Kidney (tissue), 13 donors: ENCODE measurements at regions not wholly inside any gene's neighbourhood (a gene's known extent, or its start where the extent isn't known, plus 50 kb on each side); places are given as distances from the start of the nearest gene placed in this dataset.
"Not testable (repeated sequence)": the region's sequence is repeated elsewhere in the genome, so short reads cannot be mapped to it uniquely, and the experiment has no call there.

Experiments
- DNase-seq, 5 donors: peaks; one replicate each; pipeline ENCODE4 v3.0.0-alpha.2; 2013 to 2020
- FAIRE-seq: peaks from 2 replicates; lab custom pipeline; 2012; peaks lifted over from hg19 to GRCh38; lab: Jason Lieb, UNC
- H3K27ac ChIP-seq, 2 donors: one replicate each; pipeline ENCODE4 v1.7.0; 2013; ENCODE audit warnings: low read depth in 2 of 2, low read length in 2 of 2, inconsistent platforms in 1 of 2
- H3K27me3 ChIP-seq: one replicate; pipeline ENCODE4 v1.7.1; 2013; ENCODE audit warnings: low read length, inconsistent platforms; ENCODE audit not compliant: control insufficient read depth, insufficient read depth
- H3K36me3 ChIP-seq, 3 donors: one replicate each; pipeline versions ENCODE4 v1.7.0 to v1.7.1; 2013; ENCODE audit warnings: low read length in 3 of 3, control low read depth in 1 of 3, inconsistent platforms in 1 of 3; ENCODE audit not compliant: insufficient read depth in 3 of 3, control insufficient read depth in 2 of 3
- H3K4me1 ChIP-seq, 3 donors: one replicate each; pipeline versions ENCODE4 v1.7.0 to v1.7.1; 2013; ENCODE audit warnings: low read length in 3 of 3, inconsistent platforms in 1 of 3, low read depth in 1 of 3; ENCODE audit not compliant: control insufficient read depth in 2 of 3, insufficient read depth in 2 of 3
- H3K4me3 ChIP-seq, 3 donors: one replicate each; pipeline versions ENCODE4 v1.7.0 to v1.8.1; 2013; ENCODE audit warnings: low read length in 3 of 3, control low read depth in 1 of 3, inconsistent platforms in 1 of 3
- H3K9ac ChIP-seq, 3 donors: one replicate each; pipeline versions ENCODE4 v1.7.0 to v1.7.1; 2013; ENCODE audit warnings: low read length in 3 of 3, control low read depth in 1 of 3, inconsistent platforms in 1 of 3
- H3K9me3 ChIP-seq, 3 donors: one replicate each; pipeline versions ENCODE4 v1.7.0 to v1.7.1; 2013; ENCODE audit warnings: low read length in 3 of 3, control low read depth in 1 of 3, inconsistent platforms in 1 of 3; ENCODE audit not compliant: control insufficient read depth in 2 of 3, insufficient read depth in 1 of 3
- CTCF ChIP-seq: IDR thresholded peaks from 3 replicates; pipeline ENCODE4 v1.5.1; 2012; ENCODE audit warnings: mild to moderate bottlenecking, moderate library complexity, borderline replicate concordance; ENCODE audit not compliant: insufficient read depth; ENCODE audit errors: extremely low read depth
- intact Hi-C: fragments of 100-400 bp; cut with DNase I; formaldehyde crosslinking; loops from one replicate; pipeline ENCODE4 v1.11.1; 2022
- donor health status: control.
- donor health status: control.
- donor health status: control.
- donor health status: control.
- donor health status: control.
- donor health status: DM: yes; HTN: yes; CAD: no.
- donor health status: Normal renal cell carcinoma (clear cell type).

GRCh38 chr4:108433832-108434231 lies 186.5 kb upstream of the RPL34 start:
- no peaks in the 10 kb centered on the region for H3K36me3 ChIP-seq
- H3K4me1 ChIP-seq = no peaks in the 10 kb centered on the region
- FAIRE-seq (no peak), DNase-seq (no peak)
- H3K27ac ChIP-seq = no peak overlapping the region
- H3K4me3 ChIP-seq = no peak overlapping the region
- intact Hi-C loops = no loop called here
- H3K9me3 ChIP-seq = no peaks in the 10 kb centered on the region
- no peaks in the 10 kb centered on the region for H3K27me3 ChIP-seq
- no peak for TF ChIP-seq CTCF
- H3K9ac ChIP-seq = no peak overlapping the region

DNA sequence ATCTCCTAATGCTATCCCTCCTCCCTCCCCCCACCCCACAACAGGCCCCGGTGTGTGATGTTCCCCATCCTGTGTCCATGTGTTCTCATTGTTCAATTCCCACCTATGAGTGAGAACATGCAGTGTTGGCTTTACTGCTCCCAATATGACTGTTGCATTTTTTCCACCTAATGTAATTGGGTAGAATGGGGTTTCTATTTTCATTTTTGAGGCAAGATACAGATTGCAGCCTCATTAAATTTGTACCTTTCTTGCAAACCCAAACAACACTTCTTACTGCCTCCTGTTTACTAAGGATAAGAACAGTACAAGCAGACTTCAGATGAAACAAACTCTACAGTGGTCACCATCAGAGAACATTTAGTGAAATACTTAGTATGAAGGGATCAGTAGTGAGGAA lies 187.0 kb upstream of the RPL34 start:
- H3K9me3 ChIP-seq, H3K36me3 ChIP-seq, H3K27me3 ChIP-seq, H3K9ac ChIP-seq, H3K27ac ChIP-seq, intact Hi-C loops, DNase-seq, FAIRE-seq, H3K4me3 ChIP-seq, H3K4me1 ChIP-seq: not testable (repeated sequence)

DNA sequence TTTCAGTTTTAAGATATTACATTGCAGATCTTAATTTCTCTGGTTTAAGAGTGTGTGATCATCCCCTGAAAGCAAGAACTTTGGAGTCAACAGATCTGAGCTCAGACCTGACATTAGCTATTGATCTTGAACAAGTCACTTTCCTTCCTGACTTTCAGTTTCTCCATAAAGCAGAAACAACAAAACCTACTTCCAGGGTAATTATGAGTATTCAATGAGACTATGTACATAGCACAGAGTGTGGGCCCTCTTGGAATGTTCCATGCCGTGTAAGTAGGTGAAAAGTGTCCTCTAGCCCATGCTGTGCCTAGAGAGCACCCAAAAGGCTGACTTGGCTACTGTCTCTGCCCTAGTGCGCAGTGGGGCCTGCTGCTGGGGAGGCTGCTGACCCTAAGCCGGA lies 188.0 kb upstream of the RPL34 start:
- no peak for FAIRE-seq
- intact Hi-C loops = no loop called here

GRCh38 chr4:108431986-108432385 lies 188.4 kb upstream of the RPL34 start:
- Histone ChIP-seq H3K4me3 (no peak overlapping the region), H3K36me3 (no peaks in the 10 kb centered on the region), H3K9ac (no peak overlapping the region), H3K9me3 (no peaks in the 10 kb centered on the region), H3K27me3 (no peaks in the 10 kb centered on the region), H3K27ac (no peak overlapping the region), H3K4me1 (no peaks in the 10 kb centered on the region)
- intact Hi-C loops = no loop called here
- FAIRE-seq (no peak), DNase-seq (no peak)
- no peak for TF ChIP-seq CTCF

More for the DNA sequence above, 188.0 kb upstream of the RPL34 start:
- no peak overlapping the region for H3K27ac ChIP-seq
- H3K27me3 ChIP-seq = no peaks in the 10 kb centered on the region
- H3K4me1 ChIP-seq = no peaks in the 10 kb centered on the region
- no peaks in the 10 kb centered on the region for H3K9me3 ChIP-seq
- TF ChIP-seq CTCF = no peak
- H3K9ac ChIP-seq = no peak overlapping the region
- no peaks in the 10 kb centered on the region for H3K36me3 ChIP-seq
- H3K4me3 ChIP-seq = no peak overlapping the region
- no peak for DNase-seq
